WTC11 (cell line): ENCODE measurements at regions not wholly inside any gene's neighbourhood (a gene's known extent, or its start where the extent isn't known, plus 50 kb on each side); places are given as distances from the start of the nearest gene placed in this dataset.
"Not testable (repeated sequence)": the region's sequence is repeated elsewhere in the genome, so short reads cannot be mapped to it uniquely, and the experiment has no call there.

ENCODE experiments used
- ATAC-seq: fragments of 200-7000 bp; cut with Tn5 transposase; 2 replicates; pipeline ENCODE4 v1.10.0; 2021; ENCODE audit warnings: mild to moderate bottlenecking, moderate library complexity
- CTCF ChIA-PET: fragments of 300-600 bp; sonication (Branson Sonifier 250); formaldehyde crosslinking; loops from one replicate; lab custom pipeline; 2021; ENCODE audit warnings: antibody characterized with exemption; lab: Charles Lee
- POLR2A ChIA-PET: fragments of 350-600 bp; sonication (Branson Sonifier 250); formaldehyde crosslinking; loops from one replicate; lab custom pipeline; 2021; ENCODE audit warnings: antibody characterized with exemption; lab: Charles Lee
- DNase-seq: peaks from one replicate; pipeline ENCODE4 v3.0.0; 2021; ENCODE audit warnings: low spot score
- H3K27ac Mint-ChIP-seq: 2 replicates; pipeline ENCODE4 v1.8.0; 2021; ENCODE audit warnings: mixed read lengths
- H3K27me3 Mint-ChIP-seq: 2 replicates; pipeline ENCODE4 v1.8.0; 2021; ENCODE audit warnings: low read depth, mild to moderate bottlenecking, moderate library complexity, mixed read lengths
- H3K36me3 Mint-ChIP-seq: 2 replicates; pipeline ENCODE4 v1.8.0; 2021; ENCODE audit warnings: mixed read lengths
- H3K4me1 Mint-ChIP-seq: 2 replicates; pipeline ENCODE4 v1.8.0; 2022; ENCODE audit warnings: mixed read lengths
- H3K4me3 Mint-ChIP-seq: 2 replicates; pipeline ENCODE4 v1.8.0; 2021; ENCODE audit warnings: mild to moderate bottlenecking, moderate library complexity, mixed read lengths
- H3K9me3 Mint-ChIP-seq: 2 replicates; pipeline ENCODE4 v1.8.0; 2021; ENCODE audit warnings: mixed read lengths
- CTCF ChIP-seq: fragments of 200-600 bp; IDR thresholded peaks from 2 replicates; pipeline ENCODE4 v1.8.0; 2022; ENCODE audit warnings: antibody characterized with exemption
- ELF4 ChIP-seq: sonication (generic); formaldehyde crosslinking; IDR thresholded peaks from 2 replicates; pipeline ENCODE4 v1.8.1; 2022; ENCODE audit warnings: low read depth, mild to moderate bottlenecking, moderate library complexity, missing genetic modification reagents
- GABPB1 ChIP-seq: sonication (generic); formaldehyde crosslinking; IDR thresholded peaks from 2 replicates; pipeline ENCODE4 v1.8.1; 2023; ENCODE audit warnings: mild to moderate bottlenecking, missing genetic modification reagents
- HMGA2 ChIP-seq: fragments of 250-450 bp; sonication (Bioruptor Pico); IDR thresholded peaks from 2 replicates; pipeline ENCODE4 v1.4.0; 2021; ENCODE audit warnings: mild to moderate bottlenecking, moderate library complexity
- HMGXB4 ChIP-seq: sonication (generic); formaldehyde crosslinking; IDR thresholded peaks from 2 replicates; pipeline ENCODE4 v1.8.1; 2023; ENCODE audit warnings: mild to moderate bottlenecking, moderate library complexity, missing genetic modification reagents
- IRF2 ChIP-seq: sonication (generic); formaldehyde crosslinking; IDR thresholded peaks from 2 replicates; pipeline ENCODE4 v1.8.0; 2022; ENCODE audit warnings: low read depth, missing genetic modification reagents, borderline replicate concordance
- NR3C1 ChIP-seq: sonication (generic); formaldehyde crosslinking; conservative IDR thresholded peaks from 2 replicates; pipeline ENCODE4 v1.8.1; 2023; ENCODE audit warnings: low read depth, mild to moderate bottlenecking, missing genetic modification reagents
- SMAD3 ChIP-seq: sonication (generic); formaldehyde crosslinking; IDR thresholded peaks from 2 replicates; pipeline ENCODE4 v1.8.0; 2022; ENCODE audit warnings: missing genetic modification reagents, mild to moderate bottlenecking, borderline replicate concordance
- TEAD4 ChIP-seq: sonication (generic); formaldehyde crosslinking; IDR thresholded peaks from 2 replicates; pipeline ENCODE4 v1.8.0; 2022; ENCODE audit warnings: mild to moderate bottlenecking, missing genetic modification reagents
- ZNF263 ChIP-seq: sonication (generic); formaldehyde crosslinking; IDR thresholded peaks from 2 replicates; pipeline ENCODE4 v1.8.1; 2022; ENCODE audit warnings: low read depth, mild to moderate bottlenecking, moderate library complexity, missing genetic modification reagents
- TF ChIP-seq, protein P1 (sequence below): sonication (generic); formaldehyde crosslinking; IDR thresholded peaks from 2 replicates; pipeline ENCODE4 v1.8.0; 2023; ENCODE audit warnings: missing genetic modification reagents
- TF ChIP-seq, protein P2 (sequence below): sonication (generic); formaldehyde crosslinking; IDR thresholded peaks from 2 replicates; pipeline ENCODE4 v1.8.0; 2023; ENCODE audit warnings: mild to moderate bottlenecking, missing genetic modification reagents
- TF ChIP-seq, protein P3 (sequence below): fragments of 250-450 bp; sonication (Bioruptor Pico); IDR thresholded peaks from 2 replicates; pipeline ENCODE4 v1.9.0; 2021; ENCODE audit warnings: mild to moderate bottlenecking, borderline replicate concordance

- TF ChIP-seq ELF4 = no peak
- peak; percentile 62 for TF ChIP-seq CTCF
- TF ChIP-seq ZNF263 (CRISPR knock-in tag) = no peak
- Mint-ChIP-seq H3K27me3 (no peaks in the 10 kb centered on the region; the same call in 1 of the 2 replicates), H3K27ac (no peak overlapping the region), H3K4me1 (no peaks in the 10 kb centered on the region), H3K4me3 (no peak overlapping the region), H3K9me3 (no peaks in the 10 kb centered on the region), H3K36me3 (no peaks in the 10 kb centered on the region)
- DNase-seq (peak; percentile 19), ATAC-seq (peak; percentile 56)
- ChIA-PET CTCF (interaction anchor here (0.7 to 1.2 kb wide), 8 partner anchors 14 to 448 kb away, joined by 3 to 11 read pairs (median 4); partner anchors contain the start of gene HCRTR2), POLR2A (no interaction called here)
Measured at GRCh38 chr6:55069132-55069781, 105.1 kb upstream of the HCRTR2 start.

GRCh38 chr6:55082021-55082420 lies 92.3 kb upstream of the HCRTR2 start:
- DNase-seq = no peak
- CTCF ChIA-PET = no interaction called here
- no peak for ATAC-seq
- Mint-ChIP-seq H3K27ac (no peak overlapping the region), H3K4me3 (no peak overlapping the region), H3K27me3 (no peaks in the 10 kb centered on the region; the same call in 1 of the 2 replicates), H3K4me1 (no peaks in the 10 kb centered on the region), H3K36me3 (peaks cover 3% of the 10 kb centered on the region; the same call in 1 of the 2 replicates), H3K9me3 (peaks cover 21% of the 10 kb centered on the region)
- POLR2A ChIA-PET = interaction anchor here (0.6 kb wide), 1 partner anchor 157 kb away, joined by 5 read pairs; no protein-coding TSS in a partner anchor
- no peak for TF ChIP-seq IRF2 (CRISPR knock-in tag)
- TF ChIP-seq NR3C1 (CRISPR knock-in tag) = no peak
- TF ChIP-seq, protein P1, sequence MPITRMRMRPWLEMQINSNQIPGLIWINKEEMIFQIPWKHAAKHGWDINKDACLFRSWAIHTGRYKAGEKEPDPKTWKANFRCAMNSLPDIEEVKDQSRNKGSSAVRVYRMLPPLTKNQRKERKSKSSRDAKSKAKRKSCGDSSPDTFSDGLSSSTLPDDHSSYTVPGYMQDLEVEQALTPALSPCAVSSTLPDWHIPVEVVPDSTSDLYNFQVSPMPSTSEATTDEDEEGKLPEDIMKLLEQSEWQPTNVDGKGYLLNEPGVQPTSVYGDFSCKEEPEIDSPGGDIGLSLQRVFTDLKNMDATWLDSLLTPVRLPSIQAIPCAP (CRISPR knock-in tag) = no peak

GRCh38 chr6:55088011-55088410 lies 86.3 kb upstream of the HCRTR2 start:
- POLR2A ChIA-PET, ATAC-seq, H3K36me3 Mint-ChIP-seq, DNase-seq, H3K27ac Mint-ChIP-seq, H3K4me1 Mint-ChIP-seq, H3K4me3 Mint-ChIP-seq: not testable (repeated sequence)
- Mint-ChIP-seq H3K27me3 (peaks cover 26% of the 10 kb centered on the region), H3K9me3 (peaks cover 24% of the 10 kb centered on the region)
- CTCF ChIA-PET = interaction anchor here (1.4 kb wide), 1 partner anchor 19 kb away, joined by 4 read pairs; no protein-coding TSS in a partner anchor

DNA sequence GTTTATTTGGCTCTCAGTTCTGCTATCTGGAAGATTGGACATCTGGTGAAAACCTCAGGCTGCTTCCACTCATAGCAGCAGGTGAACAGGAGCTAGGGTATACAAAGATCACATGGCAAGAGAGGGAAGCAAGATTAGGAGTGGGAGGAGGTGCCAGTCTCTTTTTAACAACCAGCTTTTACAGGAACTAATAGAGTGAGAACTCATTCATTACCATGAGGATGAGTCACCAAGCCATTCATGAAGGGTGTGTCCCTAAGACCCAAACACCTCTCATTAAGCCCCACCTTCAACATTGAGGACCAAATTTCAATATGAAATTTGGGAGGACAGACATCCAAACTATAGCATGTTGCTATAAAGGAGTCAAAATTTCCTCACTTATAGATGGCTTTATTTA lies 85.4 kb upstream of the HCRTR2 start:
- no peak for DNase-seq
- POLR2A ChIA-PET = no interaction called here
- H3K27ac Mint-ChIP-seq = no peak overlapping the region
- H3K27me3 Mint-ChIP-seq = peaks cover 35% of the 10 kb centered on the region
- peaks cover 33% of the 10 kb centered on the region for H3K9me3 Mint-ChIP-seq
- no peak for ATAC-seq
- CTCF ChIA-PET = no interaction called here
- no peaks in the 10 kb centered on the region; the same call in none of the 2 replicates for H3K36me3 Mint-ChIP-seq
- no peak overlapping the region for H3K4me3 Mint-ChIP-seq
- H3K4me1 Mint-ChIP-seq = no peaks in the 10 kb centered on the region
- TF ChIP-seq, protein P2, sequence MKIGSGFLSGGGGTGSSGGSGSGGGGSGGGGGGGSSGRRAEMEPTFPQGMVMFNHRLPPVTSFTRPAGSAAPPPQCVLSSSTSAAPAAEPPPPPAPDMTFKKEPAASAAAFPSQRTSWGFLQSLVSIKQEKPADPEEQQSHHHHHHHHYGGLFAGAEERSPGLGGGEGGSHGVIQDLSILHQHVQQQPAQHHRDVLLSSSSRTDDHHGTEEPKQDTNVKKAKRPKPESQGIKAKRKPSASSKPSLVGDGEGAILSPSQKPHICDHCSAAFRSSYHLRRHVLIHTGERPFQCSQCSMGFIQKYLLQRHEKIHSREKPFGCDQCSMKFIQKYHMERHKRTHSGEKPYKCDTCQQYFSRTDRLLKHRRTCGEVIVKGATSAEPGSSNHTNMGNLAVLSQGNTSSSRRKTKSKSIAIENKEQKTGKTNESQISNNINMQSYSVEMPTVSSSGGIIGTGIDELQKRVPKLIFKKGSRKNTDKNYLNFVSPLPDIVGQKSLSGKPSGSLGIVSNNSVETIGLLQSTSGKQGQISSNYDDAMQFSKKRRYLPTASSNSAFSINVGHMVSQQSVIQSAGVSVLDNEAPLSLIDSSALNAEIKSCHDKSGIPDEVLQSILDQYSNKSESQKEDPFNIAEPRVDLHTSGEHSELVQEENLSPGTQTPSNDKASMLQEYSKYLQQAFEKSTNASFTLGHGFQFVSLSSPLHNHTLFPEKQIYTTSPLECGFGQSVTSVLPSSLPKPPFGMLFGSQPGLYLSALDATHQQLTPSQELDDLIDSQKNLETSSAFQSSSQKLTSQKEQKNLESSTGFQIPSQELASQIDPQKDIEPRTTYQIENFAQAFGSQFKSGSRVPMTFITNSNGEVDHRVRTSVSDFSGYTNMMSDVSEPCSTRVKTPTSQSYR (CRISPR knock-in tag) = no peak
- TF ChIP-seq HMGXB4 (CRISPR knock-in tag) = no peak
- TF ChIP-seq, protein P3, sequence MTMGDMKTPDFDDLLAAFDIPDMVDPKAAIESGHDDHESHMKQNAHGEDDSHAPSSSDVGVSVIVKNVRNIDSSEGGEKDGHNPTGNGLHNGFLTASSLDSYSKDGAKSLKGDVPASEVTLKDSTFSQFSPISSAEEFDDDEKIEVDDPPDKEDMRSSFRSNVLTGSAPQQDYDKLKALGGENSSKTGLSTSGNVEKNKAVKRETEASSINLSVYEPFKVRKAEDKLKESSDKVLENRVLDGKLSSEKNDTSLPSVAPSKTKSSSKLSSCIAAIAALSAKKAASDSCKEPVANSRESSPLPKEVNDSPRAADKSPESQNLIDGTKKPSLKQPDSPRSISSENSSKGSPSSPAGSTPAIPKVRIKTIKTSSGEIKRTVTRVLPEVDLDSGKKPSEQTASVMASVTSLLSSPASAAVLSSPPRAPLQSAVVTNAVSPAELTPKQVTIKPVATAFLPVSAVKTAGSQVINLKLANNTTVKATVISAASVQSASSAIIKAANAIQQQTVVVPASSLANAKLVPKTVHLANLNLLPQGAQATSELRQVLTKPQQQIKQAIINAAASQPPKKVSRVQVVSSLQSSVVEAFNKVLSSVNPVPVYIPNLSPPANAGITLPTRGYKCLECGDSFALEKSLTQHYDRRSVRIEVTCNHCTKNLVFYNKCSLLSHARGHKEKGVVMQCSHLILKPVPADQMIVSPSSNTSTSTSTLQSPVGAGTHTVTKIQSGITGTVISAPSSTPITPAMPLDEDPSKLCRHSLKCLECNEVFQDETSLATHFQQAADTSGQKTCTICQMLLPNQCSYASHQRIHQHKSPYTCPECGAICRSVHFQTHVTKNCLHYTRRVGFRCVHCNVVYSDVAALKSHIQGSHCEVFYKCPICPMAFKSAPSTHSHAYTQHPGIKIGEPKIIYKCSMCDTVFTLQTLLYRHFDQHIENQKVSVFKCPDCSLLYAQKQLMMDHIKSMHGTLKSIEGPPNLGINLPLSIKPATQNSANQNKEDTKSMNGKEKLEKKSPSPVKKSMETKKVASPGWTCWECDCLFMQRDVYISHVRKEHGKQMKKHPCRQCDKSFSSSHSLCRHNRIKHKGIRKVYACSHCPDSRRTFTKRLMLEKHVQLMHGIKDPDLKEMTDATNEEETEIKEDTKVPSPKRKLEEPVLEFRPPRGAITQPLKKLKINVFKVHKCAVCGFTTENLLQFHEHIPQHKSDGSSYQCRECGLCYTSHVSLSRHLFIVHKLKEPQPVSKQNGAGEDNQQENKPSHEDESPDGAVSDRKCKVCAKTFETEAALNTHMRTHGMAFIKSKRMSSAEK (CRISPR knock-in tag) = no peak
- TF ChIP-seq SMAD3 (CRISPR knock-in tag) = no peak
- no peak for TF ChIP-seq TEAD4 (CRISPR knock-in tag)
- TF ChIP-seq GABPB1 (CRISPR knock-in tag) = no peak
- TF ChIP-seq HMGA2 (CRISPR knock-in tag) = no peak
